HG03045 (cell line): ENCODE measurements at regions not wholly inside any gene's neighbourhood (a gene's known extent, or its start where the extent isn't known, plus 50 kb on each side); places are given as distances from the start of the nearest gene placed in this dataset.
A peak's percentile ranks its signal among the peaks of the same experiment; 100 is the strongest.
"Not testable (repeated sequence)": the region's sequence is repeated elsewhere in the genome, so short reads cannot be mapped to it uniquely, and the experiment has no call there.

Experiments used
- ATAC-seq: cut with Tn5 transposase; IDR thresholded peaks from one replicate; pipeline ENCODE4 v1.9.1; 2021; ENCODE audit warnings: mild to moderate bottlenecking, moderate library complexity; ENCODE audit not compliant: unreplicated experiment

DNA sequence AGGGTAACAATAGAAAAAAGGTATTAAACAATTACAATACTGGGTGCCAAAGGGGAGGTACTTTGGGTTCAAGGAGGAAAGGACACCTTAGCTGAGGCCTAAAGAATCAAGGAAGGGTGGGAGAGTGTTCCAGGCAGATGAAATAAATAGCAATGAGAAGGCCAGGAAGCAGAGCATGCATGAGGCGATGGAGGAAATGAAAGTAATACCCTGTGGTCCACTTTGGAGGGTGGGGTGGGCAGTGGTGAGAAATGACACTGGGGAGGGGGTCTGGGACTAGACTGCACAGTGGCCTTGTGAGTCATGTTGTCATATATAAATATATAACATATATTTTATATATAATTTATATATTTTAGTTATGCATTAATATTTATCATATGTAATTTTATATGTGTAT lies 55.9 kb downstream of the BHLHE40 start:
- no peak for ATAC-seq

DNA sequence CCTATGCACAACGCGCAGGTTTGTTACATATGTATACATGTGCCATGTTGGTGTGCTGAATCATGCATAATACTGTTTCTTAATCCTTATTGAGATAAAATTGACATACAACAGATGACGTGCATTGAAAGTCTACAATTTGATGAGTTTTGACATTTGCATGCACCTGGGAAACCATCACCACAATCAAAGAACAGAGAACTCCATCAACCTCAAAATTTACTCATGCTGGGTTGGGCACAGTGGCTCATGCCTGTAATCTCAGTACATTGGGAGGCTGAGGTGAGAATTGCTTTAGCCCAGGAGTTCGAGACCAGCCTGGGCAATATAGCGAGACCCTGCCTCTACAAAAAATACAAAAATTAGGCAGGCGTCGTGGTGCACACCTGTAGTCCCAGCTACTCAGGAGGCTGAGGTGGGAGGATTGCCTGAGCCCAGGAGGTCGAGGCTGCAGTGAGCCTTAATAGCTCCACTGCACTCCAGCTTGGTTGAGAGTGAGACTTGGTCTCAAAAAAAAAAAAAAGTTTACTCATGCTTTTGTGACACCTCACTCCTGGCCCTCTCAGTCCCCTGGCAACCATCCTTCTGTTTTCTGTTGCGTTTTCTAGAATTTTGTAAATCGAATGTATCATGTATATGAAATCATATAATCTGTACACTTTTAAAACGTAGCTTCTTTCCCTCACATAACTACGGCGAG lies 56.6 kb downstream of the BHLHE40 start:
- ATAC-seq = no peak

DNA sequence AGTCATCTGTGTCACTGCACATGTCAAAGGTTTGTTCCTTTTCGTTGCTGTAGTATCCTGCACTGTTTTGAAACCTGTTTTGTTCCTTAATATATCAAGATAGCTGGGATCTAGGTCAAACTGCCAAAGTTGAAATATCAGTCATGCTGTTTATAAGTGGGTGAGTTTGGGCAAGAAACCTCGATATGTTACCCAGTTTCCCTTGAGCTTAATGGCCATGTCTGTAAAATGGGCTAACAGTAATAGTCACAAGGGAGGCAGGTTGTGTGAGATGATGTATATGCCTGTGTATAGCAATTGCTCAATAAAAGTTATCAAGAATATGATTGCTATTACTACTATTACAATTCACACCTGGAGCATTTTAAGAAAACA lies 57.1 kb downstream of the BHLHE40 start:
- ATAC-seq = no peak

DNA sequence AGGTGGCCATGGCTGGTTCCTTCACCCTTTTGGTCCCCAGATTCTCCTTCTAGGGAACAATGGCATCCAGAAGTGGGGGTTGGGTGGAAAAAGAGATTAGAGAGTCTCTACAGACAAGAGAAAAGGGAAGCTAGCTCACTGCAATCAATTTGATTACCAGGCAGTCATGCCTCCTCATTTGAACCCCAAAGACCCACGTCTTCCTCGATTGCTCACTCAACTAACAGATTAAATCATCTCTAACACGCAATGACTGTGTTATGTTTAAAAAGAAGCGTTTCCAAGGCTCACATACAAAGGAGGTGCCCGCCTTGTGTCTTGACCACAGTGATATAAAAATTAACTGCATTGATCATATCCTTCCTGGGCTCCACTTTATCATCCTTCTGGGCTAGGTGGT lies 57.6 kb downstream of the BHLHE40 start:
- ATAC-seq = no peak

DNA sequence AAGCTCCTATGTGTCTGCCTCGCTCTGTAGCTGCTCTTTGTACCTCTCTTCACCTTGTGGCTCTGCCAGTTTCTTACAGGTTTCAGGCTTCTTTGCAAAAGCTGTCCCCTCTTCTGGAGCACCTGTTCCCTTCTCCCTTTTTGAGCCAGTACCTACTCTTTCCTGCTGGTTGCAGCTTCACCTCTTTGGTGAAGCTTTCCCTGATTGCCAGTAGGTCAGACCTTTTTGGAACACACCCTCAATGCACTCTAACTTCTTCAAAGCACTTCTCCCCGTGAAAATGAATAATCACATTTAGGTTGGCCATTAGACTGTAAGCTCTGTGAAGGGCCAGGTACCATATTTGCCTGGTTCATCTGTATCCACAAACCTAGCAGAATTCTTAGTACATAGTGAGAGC lies 60.3 kb downstream of the BHLHE40 start:
- no peak for ATAC-seq

DNA sequence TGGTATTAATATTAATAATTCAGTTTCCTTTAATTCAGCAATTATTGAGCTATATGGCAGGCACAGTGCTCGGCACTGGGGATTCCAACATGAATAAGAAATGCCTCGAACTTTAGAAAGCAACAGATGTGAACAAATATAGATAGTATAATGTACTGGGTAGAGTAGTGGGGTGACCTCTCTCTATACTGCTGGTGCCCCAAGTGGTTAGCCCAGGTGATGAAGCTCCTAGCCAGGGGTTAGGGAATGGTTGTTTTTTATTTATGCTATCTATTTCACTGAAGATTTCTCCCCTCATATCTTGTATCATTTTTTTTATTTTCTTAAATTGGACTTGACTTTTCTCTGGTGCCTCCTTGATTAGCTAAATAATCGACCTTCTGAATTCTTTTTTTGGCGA lies 62.1 kb downstream of the BHLHE40 start:
- no peak for ATAC-seq

DNA sequence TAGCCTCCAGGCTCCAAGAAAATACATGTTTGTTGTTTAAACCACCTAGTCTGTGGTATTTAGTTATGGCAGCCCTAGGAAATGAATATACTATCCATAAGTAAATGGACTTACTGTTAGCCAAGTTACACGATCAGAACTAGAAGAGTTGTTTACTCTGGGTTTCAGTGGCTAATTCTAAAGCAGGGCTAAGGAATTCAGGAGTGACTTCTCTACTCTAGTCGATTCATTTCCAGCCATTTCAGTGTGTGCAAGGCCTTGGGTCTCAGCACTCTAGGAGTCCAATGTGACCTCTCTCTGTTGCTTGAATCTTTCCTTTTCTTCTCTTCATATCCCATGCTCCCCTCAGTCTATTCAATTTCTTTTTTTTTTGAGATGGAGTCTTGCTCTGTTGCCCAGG lies 66.7 kb downstream of the BHLHE40 start:
- no peak for ATAC-seq

DNA sequence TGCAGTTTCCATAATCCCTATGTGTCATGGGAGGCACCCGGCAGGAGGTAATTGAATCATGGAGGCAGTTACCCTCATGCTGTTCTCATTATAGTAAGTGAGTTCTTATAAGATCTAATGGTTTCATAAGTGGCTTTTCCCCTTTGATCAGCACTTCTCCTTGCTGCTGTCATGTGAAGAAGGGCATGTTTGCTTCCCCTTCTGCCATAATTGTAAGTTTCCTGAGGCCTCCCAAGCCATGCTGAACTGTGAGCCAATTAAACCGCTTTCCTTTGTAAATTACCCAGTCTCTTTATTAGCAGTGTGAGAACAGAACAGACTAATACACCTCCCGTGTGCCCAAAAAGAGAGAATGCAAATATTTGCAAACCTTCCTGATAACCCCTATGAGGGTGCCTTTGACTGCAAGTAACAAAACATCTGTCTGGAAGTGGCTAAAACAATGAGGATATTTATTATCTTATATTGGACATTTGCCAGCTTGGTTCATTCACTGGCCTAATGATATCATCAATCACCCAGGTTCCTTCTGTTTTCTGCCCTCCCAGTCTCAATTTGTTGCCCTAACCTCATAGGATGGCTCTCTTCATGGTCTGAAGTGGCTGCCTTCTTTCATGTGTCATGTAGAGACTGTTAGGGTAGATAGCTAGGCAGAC lies 68.7 kb downstream of the BHLHE40 start:
- no peak for ATAC-seq

DNA sequence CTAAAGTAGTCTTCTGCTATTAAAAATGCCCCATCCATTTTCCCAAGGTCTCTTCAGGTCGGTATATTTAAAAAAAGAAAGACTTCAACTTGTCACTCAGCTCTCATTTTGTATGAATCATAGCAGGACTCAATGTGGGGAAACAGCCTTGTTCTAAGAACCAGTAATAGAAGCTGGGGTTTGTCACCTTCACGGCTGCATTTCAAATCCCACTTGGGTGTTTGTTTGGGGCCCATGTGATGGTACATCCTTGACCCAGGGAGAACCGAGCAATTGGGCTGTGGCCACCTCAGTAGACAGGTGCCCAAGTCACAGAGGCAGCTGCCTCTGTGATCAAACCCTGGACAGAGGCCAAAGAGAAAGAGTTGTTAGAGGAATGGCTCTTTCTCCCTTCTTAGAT lies 70.3 kb upstream of the ARL8B start:
- ATAC-seq = no peak

DNA sequence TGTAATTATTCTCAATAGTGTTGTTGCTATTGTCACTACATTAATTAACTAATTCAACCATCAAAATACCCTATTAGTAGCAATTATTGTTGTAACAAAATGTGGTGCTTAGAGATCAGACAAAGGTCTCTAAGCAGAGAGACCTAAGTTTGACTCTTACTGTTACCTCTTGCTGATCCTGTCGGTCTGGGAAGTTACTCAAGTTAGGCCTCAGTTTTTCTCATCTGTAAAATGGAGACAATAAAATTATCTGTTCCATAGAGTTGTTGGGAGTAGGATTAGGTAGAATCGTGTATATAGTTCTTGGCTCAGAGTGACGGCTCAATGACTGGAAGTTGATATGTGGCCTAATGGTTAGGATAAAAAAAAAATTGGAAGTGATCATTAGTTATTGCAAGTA lies 69.8 kb upstream of the ARL8B start:
- ATAC-seq = no peak

DNA sequence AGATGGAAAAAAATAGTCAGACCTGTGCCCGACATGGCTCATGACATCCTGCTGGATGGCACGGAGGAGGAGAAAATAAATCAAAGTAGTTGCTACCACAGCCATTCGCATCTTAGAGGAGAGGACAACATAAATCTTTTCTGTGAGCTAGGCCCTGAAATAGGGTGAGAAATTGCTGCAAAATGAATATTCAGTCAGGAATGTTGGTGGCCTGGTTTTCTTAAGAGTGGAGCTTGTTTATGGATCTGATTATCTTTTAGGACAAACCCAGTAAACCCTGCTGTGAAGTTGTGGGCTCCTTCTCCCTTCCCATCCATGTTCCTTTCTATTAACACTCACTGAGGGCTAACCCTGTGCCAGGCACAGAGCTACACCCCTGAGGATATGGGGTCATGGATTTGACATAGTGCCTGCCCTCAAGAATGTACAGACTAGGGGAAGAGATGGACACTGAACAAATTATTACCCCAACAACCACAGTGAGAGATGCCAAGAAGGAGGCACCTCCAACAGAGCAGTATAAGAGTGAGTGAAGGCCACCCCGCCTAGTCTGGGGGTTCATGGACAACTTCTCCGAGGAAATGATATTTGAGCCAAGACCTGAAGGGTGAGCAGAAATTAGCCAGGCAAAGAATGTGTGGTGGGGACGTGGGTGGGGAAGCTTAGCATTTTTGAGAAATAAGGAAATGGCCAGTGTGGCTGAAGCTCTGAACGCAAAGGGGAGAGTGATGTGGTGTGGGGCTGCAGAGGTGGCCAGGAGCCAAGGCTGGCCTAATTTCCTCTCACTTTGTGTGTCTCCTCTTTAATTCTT lies 68.9 kb upstream of the ARL8B start:
- ATAC-seq = no peak

DNA sequence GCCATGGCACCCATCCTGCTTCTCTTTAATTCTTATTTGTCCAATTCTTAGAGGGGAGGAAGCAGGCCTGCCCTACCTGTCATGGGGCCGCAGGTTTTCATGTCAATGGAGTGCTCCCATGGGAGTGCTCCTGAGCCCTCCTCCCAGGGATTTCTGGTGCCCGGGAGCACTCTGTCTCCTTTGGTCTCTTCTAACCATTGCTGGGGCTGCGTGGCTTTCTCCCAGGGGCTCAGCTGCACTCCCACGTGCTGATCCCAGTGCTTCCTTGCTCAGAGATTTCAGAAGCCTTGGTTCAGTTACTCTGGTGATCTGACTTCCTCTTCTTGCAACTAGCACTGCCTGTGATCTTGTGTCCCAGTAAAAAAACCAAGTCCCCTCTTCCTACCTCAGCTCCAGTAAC lies 68.0 kb upstream of the ARL8B start:
- ATAC-seq = no peak

DNA sequence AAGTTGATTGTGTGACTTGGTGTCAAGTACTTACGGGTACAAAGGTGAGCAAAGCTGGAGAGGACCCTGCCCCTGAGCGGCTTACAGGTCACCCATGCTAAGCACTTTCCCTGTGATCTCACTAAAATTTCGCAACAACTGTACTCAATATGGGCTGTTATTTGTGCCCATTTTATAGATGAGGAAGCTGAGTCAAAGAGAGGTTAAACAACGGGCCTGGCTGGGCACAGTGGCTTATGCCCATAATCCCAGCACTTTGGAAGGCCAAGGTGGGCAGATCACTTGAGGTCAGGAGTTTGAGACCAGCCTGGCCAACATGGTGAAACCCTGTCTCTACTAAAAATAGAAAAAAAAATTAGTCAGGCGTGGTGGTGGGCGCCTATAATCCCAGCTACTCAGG lies 67.5 kb upstream of the ARL8B start:
- not testable (repeated sequence) for ATAC-seq

DNA sequence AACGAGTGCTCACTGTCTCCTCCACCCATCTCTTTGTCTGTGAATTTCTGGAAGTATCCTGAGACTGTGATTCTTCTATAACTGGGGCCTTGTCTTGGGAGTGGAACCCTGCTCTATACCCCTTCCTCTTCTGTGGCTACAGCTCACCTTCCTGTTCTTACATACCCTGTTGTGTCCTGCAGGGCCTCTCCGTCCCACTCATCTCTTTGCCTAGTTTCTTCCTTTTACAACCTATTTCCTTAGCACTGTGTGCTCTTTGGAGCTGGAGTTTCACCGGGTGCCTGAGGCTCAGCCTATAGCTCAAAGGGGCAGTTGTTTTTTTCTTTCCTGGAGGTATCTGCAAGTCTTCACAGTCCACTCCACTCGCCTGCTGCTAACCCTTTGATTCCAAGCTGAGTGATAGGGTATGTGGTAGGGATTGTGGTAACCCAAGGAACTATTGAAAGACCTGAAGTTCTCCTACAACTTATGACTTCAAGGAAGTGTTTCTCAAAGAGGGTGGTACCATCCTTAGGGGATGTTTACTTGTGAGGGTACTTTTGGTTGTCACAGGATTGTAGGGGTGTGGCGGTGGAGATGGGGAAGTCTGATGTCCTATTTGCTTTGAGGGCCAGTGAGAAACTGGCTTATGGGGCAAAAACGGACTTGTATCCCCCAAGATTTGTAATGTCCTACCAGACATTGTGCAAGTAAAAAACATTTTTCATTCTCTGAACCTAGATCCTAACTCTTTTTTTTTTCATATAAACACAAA lies 66.6 kb upstream of the ARL8B start:
- ATAC-seq = no peak

DNA sequence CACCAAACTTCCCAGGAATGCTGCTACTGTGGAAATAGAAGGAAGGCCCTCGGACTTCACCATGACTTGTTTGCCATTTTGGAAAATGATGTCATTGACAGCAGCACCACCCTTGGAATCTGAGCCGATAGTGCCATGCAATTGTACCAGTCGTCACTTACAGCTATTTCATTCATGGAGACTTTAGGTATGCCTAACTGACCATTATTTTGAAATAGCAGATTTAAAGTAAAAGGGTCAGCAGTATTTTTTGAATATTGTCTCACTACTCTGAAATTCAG lies 66.0 kb upstream of the ARL8B start:
- no peak for ATAC-seq

DNA sequence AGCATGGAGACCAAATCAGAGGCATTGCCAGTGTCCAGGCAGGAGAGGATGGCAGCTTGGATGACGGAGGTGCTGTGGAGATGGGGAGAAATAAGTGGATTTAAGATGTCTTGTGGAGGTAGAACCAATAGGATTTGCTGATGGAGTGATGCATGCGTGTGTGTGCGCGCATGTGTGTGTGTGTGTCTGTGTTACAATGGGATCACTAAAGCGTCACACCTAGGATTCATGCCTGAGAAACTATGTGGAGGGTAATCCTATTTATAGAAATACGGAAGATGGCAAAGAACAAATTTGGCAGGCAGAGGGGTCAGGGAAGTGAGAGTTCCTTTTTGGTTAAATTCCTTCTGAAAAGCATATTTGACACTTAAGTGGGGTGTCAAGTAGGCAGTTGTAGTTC lies 64.8 kb upstream of the ARL8B start:
- no peak for ATAC-seq

DNA sequence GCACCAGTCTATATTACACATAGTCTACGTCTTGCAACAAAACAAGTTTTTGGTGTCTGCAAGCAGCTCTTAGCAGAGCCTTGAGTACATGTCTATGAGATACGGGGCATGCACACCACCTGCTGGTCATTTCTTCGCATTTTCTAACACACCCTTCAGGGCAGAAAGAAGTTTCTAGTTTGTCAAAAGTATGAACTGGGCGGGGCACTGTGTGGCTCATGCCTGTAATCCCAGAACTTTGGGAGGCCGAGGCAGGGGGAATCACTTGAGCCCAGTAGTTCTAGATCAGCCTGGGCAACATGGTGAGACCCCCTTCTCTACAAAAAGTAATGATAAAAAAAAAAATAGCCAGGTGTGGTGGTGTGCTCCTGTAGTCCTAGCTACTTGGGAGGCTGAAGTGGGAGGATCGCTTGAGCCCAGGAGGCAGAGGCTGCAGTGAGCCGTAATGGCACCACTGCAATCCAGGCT lies 64.2 kb upstream of the ARL8B start:
- peak; percentile 88 for ATAC-seq

DNA sequence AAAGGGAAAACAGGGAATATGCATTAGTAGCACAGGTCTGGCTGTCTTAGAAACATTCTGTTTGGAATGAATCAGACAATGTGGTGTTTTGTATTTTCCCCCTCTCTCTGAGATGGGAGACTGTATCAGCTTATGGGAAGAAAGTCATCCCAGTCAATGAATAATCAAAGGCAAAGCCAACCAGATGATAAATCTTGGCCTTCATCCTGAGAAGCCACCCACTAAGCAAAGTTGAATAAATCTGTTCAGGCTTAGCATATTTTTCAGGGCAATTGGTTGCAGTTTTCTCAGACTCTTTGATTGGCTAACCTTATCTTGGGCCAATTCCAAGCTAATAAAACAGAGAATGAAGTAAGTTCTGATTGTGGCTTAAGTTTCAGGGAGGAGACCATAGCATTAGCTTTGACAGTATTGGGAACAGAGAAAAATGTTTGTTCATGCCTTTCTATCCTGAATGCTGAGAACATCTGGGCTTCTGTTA lies 63.6 kb upstream of the ARL8B start:
- no peak for ATAC-seq

DNA sequence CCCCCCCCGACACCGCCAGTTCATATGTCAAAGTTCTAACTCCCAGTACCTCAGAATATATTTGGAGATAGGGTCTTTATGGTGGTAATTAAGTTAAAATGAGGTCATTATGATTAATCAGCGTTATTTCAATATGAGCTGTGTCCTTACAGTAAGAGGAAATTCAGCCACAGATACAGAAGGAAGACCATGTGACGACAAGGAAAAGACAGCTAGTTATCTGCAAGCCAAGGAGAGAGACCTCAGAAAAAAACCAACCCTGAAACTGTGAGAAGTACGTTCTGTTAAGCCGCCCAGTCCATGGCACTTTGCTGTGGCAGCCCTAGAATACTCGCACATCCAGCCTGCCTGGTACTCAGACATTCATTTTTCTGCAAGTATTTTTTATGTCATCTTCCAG lies 62.3 kb upstream of the ARL8B start:
- no peak for ATAC-seq

DNA sequence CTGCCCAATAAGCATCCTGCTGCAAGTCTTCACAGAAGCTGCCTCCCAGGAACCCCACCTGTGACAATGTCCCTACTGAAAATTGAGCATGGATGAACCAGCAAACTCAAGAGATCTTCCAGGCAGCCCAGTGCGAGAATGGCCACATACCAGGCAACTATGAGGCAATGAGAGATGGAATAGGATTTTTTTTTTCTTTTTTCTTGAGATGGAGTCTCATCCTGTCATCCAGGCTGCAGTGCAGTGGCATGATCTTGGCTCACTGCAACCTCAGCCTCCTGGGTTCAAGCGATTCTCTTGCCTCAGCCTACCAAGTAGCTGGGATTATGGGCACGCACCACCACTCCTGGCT lies 60.9 kb upstream of the ARL8B start:
- no peak for ATAC-seq

DNA sequence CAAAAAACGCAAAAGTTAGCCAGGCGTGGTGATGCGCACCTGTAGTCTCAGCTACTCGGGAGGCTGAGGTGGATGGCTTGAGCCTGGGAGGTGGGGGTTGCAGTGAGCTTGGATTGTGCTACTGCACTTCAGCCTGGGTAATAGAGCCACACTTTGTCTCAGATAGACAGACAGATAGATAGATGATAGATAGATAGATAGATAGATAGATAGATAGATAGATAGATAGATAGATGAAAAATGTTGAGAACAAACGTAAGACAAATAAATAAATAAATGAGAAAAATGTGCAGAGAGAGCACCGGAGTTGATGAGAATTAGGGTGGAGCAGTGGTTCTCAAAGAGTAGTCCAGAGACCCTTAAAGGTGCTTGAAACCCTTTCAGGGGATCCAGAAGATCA lies 58.4 kb upstream of the ARL8B start:
- no peak for ATAC-seq
